ENCODE measurements at regions not wholly inside any gene's neighbourhood (a gene's known extent, or its start where the extent isn't known, plus 50 kb on each side); places are given as distances from the start of the nearest gene placed in this dataset.
"Not testable (repeated sequence)": the region's sequence is repeated elsewhere in the genome, so short reads cannot be mapped to it uniquely, and the experiment has no call there.

DNA sequence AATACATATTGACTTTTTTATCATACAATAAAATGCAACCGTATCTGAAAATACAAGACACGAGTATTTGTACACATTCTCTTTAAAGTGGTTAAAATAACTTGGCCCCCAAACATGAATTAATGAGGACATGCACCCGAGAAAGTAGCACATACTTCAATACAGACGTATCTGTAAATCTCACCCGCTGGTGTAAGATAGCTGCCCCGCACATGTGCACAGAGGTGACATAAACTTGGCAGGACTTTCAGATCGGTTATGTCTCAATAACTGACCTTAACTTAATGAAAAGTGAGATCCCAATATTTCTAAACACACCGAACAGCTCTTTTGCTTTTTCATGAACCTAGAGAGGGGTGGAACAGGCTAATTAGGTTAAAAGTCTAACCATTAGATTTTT lies 91.5 kb upstream of the RPS6KA2 start:
- no peak for DNase-seq

DNA sequence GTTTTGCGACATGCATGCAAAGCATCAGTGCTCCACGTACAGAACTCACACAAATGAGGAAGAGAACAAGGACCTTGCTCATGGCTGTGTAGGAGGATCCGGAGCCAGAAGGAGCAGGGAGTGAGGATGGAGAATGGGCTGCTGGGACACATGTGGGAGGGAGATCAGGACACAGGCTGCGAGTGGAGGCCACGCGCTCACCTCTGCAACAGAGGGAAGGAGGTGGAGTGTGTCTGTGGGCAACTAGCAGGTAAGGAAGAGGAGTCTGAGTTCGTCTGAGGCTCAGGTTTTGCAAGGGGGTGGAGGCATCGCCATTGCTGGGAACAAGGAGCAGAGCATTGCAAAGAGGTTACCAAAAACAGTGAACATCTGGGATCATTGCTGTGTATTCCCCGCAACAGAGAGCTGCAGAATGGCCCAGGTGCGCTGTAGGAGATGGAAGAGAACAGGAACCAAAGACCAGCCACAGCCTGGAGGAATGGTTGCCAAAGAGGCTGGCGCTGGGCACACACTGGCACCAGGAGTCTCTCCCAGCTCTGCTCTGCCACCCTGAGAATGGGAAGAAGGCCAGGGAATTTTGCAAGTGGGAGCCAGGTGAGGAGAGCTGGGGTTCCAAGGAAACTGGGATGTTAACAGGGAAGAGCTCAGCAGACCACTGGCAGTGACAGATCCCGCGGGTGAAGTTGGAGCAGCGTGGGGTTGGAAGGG lies 90.0 kb upstream of the RPS6KA2 start:
- DNase-seq: no peak

DNA sequence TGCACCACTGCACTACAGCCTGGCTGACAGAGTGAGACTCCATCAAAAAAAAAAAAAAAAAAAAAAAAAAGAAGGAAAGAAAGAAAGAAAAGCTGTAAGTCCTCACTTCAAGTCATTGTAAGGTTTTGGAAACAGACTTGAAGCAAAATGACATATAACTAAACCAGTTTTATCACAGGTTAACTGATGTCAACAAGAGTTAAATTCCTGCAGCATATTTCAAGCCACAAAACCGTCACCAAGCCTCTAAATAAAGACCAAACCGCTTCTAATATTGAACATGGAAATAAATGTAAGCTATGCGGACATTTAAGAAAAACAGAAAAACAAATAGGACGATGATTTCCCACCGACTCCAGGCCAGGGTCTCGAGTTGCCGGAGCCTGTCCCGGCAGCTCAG lies 88.9 kb upstream of the RPS6KA2 start:
- no peak for DNase-seq

DNA sequence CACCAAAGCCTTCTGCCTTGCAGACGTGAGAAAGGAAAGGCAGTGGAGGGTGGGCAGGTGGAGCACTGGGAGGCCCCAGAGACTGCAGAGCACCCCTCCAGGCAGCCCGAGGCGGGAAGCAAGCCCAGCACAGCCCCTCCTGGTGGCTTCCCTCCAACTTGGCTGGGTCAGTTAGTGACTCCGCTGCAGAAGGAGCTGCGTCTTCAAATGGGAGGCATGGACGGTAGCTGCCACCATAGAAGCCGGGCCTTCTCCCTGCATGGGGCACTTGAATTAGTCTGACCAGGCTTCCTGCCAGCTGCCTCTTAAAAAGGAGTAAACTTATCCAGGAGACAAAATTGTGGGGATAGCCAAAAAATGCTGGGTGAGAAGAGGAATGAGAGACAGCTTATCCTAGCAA lies 88.0 kb upstream of the RPS6KA2 start:
- DNase-seq: no peak

DNA sequence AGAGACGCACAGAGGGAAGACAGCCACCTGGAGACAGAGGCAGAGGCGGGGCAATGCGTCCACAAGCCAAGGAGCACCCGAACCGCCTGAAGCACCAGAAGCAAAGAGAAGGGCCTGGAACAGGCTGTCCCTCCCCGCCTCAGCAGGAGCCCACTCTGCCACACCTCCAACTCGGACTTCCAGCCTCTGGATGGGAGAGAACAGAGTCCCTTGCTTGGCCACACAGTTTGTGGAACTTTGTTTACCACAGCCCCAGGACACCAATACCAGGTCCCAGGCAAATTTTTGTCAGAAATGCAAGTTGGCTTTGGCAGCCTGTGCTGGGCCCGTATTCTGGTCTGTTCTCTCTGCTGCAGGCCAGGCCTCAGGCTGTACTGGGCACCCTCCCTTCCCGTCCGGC lies 87.5 kb upstream of the RPS6KA2 start:
- no peak for DNase-seq

DNA sequence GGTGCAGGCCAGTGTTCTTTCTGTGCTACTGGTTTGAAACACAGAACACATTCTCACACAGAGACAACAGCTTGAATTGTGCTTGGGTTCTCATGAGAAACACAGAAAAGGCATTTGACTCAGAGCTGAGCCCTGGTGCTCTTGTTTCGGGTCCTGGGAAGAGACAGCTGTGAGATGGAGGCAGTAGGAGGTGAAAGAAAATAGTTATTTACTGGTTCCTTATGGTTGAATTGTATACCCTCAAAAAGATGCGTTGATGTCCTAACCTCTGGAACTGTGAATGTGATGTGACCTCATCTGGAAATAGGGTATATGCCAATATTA lies 87.1 kb upstream of the RPS6KA2 start:
- no peak for DNase-seq

DNA sequence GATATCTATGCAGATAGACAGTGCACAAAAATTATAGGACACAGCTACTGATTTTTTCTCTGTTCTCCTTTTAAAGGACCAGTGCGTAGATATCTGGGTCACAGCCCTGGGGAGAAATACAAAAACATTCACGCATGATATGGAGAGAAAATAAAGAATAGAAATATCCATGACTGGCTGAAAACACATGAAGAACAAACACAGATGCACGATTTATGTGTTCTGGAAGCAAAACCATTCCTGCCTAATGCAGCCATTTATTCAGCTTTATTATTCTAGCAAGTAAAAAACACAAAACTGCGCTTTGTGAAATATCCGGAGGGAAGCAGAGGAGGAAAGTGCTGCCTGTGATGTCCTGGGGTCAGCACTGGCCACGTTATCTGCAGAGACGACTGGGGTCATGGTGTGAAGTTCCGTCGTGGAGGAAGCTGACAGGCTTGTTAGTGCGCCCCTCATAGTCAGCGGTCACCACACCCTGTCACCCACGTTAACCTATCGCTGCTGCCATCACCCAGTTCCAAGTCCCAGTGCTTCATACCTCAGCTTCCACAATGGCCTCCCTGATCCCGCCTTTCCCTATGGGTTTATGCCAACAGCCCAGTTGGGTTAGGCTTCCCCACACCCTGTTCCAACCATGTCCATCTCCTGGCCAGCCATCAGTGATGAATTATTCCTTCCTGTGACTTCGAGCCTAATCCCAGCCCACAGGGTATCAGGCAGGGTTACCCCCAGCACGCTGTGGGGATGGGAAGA lies 86.6 kb upstream of the RPS6KA2 start:
- no peak for DNase-seq

DNA sequence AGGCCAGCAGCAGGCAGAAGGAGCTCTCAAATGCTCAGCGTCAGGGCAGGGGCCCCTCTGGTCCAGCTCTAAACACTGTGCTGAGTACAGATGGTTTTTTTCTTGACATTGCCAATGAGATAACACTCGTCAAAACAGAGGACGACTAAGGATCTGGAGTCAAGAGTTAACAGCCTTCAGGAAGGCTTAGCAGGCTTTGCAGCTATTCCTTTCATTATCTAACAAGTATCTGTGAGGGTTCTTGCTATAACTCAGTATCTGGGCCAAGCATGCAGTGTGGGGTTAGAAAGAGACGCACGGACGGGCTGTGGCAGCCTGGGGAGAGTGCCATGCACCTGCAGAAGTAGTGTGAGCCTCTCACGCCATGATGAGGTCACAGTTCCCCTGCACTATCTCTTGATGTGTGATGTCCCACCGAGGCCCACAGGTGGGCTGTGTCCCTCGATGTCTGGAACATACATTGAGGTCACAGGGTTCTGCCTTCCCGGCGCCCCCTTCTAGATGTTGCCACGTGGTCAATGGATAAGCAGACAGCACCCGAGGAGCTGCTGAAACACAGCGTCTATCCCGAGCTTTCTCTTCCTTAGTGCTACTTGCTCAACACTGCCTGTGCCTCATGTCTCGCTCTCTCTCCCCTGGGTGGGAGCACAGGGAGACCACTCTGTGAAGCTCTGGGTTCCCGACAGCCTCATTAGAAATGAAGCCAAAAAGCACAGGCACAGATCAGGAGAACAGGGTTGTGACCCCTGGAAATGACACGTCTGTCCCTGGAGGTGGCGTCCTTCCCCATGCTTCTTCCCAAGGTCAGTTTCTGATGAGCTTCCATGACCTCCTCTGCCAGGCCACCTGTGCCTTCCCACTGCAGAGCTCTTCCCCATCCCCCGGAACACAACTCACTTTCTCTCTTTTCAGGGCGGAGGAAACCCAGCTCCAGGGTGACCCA lies 85.5 kb upstream of the RPS6KA2 start:
- no peak for DNase-seq

DNA sequence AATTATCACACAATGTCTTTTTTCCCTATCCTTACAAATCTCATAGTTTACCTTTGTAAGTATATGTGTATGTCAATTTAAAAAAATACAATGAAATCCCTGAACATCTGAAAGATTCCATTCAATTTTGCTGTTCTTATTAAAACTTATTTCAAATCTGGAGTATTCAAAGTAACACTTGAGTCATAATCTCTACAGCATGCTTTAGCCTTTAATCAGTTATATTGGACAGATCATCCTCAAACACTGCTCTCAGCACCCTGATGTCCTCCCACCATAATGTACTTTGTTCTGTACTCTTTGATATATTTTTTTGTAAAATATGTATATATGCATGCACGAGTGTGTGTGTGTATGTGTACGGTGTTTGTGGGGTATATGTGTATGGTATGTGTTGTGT lies 83.0 kb upstream of the RPS6KA2 start:
- no peak for DNase-seq

DNA sequence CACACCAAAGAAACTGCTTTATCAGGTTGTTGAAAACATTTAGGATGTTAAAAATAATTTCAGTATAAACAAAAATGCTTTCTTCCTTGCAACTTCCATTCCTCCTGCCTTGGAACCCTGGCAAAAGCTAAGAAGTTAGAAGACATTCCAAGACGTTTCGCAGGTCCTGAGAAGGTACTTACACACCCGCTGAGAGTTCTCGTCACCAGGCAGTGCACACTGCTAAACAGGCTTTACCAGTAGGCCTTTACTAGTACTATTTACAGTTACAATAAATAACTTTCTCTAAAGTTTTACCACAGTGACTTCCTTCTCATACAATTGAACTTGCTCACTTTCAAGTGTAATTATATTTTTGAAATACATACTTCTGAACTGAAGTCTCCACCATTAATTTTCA lies 81.4 kb upstream of the RPS6KA2 start:
- DNase-seq: no peak

DNA sequence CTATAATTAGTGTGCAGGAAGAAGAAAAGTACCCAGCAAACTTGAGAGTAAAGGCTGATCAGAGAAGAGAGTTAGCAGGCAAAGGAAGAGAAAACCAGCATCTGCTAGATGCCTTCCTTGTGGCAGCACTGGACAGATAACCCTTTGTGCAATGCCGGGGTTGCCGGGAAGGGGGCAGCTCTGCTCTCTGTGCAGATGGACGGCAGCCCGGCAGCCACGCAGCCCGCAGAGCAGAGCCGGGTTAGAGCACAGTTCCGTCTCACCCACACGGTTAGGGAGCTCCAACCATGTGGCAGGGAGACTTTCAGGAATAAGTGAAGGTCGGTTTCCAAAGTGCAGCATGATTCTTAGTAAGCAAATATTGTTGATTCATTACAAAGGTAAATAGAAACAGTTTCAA lies 80.0 kb upstream of the RPS6KA2 start:
- peak; percentile 30 for DNase-seq

DNA sequence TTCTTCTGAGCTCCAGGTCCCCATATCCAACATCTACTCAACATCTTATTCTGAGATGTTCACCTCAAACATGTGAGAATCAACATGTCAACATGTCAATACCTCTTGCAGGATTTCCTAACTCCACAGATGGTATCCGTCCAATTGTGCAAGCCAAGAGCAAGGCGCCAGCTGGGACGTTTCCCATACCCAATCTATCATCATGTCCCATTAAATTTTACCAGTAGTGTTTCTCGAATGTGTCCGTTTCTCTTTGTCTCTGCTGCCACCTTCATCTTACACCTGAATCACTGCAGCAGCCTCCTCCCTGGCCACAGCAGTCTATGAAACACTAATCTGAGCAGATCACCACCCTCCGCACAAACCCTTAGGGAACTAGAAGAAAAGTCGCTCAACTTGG lies 78.0 kb upstream of the RPS6KA2 start:
- no peak for DNase-seq

DNA sequence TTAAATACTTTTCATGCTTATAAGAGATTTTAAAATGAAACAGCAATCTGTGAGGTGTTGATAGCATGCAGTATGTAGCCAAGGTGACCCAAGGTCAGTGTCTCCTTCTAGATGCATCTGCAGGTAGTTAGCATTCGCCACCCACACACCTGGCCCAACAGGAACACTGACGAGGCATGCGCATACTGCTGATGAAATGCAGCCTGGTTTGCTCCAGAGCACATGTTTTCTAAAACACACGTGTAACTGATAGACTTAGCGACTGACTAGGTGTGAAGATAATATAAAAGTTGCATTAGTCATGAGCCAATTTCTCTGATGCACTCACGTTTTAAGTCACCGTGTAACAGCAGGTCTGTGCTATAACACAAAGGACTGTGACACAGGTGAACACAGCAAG lies 77.1 kb upstream of the RPS6KA2 start:
- no peak for DNase-seq

DNA sequence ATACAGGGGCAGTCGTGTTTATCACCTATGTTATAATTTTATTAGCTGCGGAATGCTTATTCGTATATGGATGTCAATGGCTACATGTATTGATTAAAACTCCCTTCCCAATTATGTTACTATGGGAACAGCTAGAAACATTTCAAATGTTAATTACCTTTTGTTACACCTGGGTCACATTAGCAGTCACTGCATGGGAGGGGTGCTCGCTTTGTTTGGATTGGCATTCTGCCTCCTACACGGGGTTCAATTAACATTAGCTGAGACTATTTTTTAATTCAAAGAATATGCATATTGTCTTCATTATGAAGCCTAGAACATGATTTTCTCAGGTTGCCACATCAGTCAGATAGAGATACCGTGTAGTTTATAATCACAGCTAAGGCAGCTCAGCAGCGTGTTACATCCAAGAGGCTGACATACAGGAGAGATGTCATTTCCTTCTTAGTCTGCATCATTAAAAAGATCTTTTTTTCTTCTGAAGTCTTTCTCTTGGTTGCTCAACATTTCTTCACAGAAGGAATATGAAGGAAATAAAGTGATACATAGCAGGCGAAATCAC lies 76.2 kb upstream of the RPS6KA2 start:
- DNase-seq: no peak

DNA sequence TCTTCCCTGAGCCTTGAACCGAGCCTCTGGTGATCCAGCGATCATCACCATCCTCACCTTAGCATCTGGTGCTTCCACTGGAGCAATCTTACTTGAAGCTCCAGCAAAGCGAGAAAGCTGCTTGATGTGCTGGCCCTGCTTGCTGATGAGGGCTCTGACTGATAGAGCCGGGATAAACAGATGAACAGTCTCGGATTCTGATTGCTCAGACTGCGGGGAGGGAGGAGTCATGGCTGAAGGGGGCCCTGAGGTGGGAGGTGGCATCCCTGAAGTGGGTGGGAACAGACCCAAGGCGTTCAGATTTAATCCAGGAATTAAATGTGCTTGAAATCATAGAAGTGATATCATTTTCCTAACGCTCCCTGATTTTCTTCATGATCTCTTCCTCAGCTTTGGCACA lies 74.4 kb upstream of the RPS6KA2 start:
- not testable (repeated sequence) for DNase-seq

DNA sequence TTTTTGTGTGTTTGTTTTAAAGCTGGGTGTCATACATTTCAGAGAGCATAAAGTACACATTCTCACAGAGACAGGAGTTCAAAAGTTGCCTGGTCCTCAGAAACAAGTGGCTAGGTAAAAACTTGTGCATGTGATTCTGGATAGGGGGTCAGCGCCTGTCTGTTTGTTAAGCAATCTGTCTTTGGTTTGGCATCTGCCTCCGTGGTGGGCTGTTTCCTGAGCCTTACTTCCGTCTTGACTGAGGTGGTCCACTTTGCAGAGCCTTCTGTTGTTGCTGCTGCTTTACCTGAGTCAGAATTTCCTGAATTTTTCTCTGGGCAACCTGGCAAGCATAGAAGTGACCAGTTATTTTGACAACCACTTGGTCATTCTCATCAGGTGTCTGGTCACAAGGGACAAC lies 73.8 kb upstream of the RPS6KA2 start:
- not testable (repeated sequence) for DNase-seq

DNA sequence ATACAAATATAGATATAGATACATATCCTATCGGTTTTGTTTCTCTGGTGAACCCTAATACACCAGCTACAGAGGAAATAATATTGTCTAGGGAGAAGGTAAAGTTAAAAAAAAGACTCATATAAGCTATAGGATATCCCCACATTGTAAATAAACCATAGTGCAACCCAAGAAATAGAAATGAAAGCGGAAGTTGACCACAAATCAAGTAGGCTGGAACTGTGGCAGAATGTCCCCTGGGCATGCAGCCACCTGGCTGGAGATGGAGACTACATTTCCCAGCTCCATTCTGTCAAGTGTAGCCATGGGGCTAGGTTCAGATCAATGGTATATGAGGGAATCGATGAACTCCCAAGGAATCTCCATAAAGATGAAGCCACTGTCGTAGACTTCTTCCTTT lies 70.1 kb upstream of the RPS6KA2 start:
- no peak for DNase-seq

DNA sequence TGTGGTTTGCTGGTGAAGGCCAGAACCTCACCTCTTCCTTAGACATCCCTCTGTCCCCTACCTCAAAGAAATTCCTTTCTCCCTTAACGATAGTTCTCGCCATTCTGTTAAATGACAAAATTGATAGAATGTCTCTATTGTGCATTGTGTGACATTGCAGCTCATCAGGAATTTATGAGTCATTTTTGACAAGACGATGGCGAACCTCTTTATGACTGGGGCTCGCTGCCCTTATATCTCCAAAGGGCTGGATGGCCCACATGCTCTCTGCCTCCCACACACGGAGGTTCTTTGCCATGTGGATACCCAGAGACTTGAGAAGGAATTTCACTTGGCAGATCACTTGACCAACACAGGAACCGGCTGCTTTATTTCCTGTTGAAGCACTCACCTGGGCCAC lies 66.8 kb upstream of the RPS6KA2 start:
- DNase-seq: no peak

DNA sequence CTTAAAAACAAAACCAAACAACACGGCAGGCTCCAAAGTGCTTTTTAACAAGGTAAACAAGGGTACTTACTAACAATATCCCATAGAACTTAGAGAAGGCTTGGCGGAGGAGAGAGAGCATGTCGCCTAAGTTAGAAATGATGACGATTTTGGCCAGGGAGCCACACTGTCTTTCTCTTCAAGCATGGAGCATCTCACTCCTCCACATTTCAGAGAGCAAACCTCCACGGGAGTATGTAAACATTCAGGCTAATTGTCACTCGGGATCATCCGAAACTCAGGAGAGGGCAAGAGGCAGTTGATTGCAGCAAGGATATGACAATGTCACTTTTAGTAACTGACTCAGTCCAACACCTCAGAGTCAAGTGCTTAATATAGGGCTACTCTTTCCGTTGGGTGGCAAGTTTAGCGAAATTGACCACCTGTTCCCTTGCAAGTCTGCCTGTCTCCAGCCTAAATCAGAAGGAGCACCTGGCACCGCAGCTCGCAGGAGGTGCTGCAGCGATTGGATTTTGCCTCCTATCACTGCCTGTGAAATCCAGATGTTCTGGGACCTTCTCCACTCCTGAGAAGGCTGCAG lies 65.8 kb upstream of the RPS6KA2 start:
- no peak for DNase-seq

DNA sequence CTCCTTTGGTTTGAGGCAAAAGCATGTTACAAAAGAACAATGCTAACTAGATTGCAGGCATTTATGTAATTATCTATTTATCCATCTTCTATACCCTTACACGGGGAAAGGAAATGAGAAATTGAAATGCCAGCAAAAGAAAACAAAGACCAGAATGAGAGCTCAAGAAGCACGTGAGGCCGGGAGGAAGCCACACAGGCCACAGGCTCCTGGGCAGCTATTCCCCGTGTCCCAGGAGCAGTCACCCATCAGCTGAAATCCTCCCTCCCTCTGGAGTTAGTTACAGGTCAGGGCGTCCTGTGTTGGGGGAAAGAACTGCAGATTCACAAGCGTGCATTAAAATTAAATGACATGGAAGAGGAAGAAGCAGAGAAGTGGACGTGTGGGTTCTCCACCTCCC lies 64.7 kb upstream of the RPS6KA2 start:
- no peak for DNase-seq

DNA sequence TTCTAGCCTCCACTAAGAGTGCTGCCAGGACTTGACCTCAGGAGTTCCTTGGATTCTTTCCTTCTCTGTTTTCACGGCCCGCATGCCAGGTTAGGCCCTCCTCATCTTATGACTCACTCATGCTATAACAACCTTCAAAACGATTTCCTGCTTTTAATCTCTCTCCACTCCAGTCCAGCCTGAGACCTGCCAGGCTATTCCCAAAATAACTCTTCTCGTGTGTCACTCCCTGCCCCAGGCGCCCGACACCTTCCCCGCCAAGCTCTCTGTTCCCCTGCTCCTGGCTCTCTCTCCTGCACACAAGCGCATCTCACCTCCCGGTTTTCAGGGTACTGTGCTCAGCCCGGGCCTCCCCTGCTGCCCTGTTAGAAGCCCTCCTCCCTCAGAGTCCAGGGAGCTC lies 64.1 kb upstream of the RPS6KA2 start:
- DNase-seq: no peak

DNA sequence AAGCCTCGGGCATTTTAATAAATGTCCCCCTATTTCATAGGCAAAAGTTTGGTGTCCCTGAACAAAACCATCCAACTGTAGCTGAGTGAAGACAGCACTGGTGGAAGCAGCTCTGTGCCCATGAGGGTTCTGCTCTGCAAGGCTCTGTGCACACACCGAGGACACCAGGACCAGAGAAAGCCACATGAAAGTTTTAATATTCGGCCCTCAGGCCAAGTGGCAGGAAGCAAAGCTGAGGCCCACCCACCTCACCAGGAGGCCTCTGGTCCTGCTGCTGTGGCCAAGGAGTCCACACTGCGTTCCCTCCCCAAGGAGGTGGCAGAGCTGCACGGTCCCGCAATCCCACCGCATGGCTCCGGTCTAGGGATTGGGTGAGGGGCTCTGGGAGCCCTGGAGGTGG lies 62.6 kb upstream of the RPS6KA2 start:
- no peak for DNase-seq

DNA sequence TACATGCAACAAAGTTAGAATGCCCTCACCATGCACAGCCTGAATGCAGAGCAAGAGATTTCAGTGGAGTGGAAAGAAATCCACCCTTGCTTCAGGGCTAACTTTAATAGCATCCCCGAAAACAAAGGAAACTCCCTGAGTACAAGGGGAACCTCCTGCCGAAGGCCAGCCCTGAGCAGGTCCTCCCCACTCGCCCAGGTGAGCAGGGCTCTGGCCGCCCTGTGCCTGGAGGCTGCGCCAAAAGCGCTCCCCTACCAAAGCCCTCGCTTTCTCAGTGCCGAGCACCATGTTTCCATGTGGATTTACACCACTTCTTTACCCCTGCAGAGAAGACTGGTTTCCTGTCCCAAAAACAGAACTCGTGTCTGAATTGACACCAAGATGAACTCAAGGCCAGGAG lies 61.9 kb upstream of the RPS6KA2 start:
- DNase-seq: no peak

Data from activated CD4-positive, alpha-beta T cell treated with anti-CD3 and anti-CD28 coated beads, Interleukin-2, Interleukin-6, amounts not matched to agents 100 ng/mL and 50 ng/mL, durations not matched to agents 16 hours and 8 hours (primary cell).